ENCODE measurements at regions not wholly inside any gene's neighbourhood (a gene's known extent, or its start where the extent isn't known, plus 50 kb on each side); places are given as distances from the start of the nearest gene placed in this dataset.

DNA sequence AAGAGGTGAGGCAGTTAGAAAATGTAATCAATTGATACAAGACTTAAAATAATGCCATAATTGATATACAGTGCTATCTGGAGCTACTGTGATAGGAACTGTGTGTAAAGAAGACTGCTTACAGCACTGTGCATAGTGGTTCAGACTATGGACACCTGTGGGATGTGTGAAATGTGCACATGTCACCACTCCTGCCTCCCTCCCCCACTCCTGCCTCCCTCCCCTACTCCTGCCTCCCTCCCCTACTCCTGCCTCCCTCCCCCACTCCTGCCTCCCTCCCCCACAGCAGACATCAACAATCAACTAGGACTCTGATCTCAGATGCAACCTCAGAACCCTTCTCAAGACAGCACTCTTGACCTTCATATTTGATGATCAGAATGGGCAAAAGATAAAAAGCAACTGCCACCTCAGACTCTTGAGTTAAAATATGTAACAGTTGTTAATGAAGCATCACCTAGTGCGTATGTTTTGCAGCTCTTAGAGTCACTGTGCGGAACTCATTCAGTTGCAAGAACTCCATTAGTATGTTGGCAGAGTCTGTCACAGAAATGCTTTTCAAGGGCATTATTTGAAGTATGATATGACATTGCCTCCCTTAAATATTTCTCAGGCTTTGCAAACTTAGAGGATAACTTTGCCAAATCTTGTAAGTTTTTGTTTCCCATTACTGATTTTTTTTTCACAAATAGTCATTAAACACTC lies 255.2 kb upstream of the DDHD1 start:
- Histone ChIP-seq H3K27me3 (no peaks in the 10 kb centered on the region), H3K9me3 (no peaks in the 10 kb centered on the region), H3K27ac (no peak overlapping the region), H3K4me1 (no peaks in the 10 kb centered on the region), H3K36me3 (no peaks in the 10 kb centered on the region), H3K4me3 (no peak overlapping the region)
- TF ChIP-seq, protein P1, sequence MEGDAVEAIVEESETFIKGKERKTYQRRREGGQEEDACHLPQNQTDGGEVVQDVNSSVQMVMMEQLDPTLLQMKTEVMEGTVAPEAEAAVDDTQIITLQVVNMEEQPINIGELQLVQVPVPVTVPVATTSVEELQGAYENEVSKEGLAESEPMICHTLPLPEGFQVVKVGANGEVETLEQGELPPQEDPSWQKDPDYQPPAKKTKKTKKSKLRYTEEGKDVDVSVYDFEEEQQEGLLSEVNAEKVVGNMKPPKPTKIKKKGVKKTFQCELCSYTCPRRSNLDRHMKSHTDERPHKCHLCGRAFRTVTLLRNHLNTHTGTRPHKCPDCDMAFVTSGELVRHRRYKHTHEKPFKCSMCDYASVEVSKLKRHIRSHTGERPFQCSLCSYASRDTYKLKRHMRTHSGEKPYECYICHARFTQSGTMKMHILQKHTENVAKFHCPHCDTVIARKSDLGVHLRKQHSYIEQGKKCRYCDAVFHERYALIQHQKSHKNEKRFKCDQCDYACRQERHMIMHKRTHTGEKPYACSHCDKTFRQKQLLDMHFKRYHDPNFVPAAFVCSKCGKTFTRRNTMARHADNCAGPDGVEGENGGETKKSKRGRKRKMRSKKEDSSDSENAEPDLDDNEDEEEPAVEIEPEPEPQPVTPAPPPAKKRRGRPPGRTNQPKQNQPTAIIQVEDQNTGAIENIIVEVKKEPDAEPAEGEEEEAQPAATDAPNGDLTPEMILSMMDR (IDR thresholded peaks at IDR 0.05): no peak
- TF ChIP-seq POLR2A (IDR thresholded peaks at IDR 0.05): no peak
- ATAC-seq (no peak), DNase-seq (no peak)
- 88% methylated on average over 2 of the region's 2 CpGs for WGBS (ENCODE audit: insufficient coverage, low coverage, low lambda C conversion rate, missing lambda C conversion rate)
- intact Hi-C loops (cut with DNase I): no loop called here

DNA sequence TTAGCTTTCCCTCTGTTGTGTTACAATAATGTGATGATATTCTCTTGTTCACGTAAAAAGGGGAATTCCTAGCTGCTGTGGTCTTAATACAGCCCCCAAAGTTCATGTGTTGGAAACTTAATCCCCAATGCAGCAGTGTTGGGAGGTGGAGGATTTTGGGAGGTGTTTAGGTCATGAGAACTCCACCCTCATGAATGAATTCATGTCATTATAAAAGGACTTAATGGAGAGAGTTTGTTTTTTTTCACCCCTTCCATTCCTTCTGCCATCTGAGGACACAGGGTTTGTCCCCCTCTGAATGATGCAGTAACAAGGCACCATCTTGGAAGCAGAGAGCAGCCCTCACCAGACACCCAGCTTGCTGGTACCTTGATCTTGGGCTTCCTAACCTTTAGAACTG lies 253.4 kb upstream of the DDHD1 start:
- Histone ChIP-seq H3K4me3 (no peak overlapping the region), H3K36me3 (no peaks in the 10 kb centered on the region), H3K27ac (no peak overlapping the region), H3K27me3 (no peaks in the 10 kb centered on the region), H3K9me3 (no peaks in the 10 kb centered on the region), H3K4me1 (no peaks in the 10 kb centered on the region)
- TF ChIP-seq, protein P1 (IDR thresholded peaks at IDR 0.05): no peak
- no peak for TF ChIP-seq POLR2A (IDR thresholded peaks at IDR 0.05)
- intact Hi-C loops (cut with DNase I): no loop called here
- DNase-seq (no peak), ATAC-seq (no peak)
- WGBS (ENCODE audit: insufficient coverage, low coverage, low lambda C conversion rate, missing lambda C conversion rate): 64% methylated on average over 1 of the region's 1 CpG

DNA sequence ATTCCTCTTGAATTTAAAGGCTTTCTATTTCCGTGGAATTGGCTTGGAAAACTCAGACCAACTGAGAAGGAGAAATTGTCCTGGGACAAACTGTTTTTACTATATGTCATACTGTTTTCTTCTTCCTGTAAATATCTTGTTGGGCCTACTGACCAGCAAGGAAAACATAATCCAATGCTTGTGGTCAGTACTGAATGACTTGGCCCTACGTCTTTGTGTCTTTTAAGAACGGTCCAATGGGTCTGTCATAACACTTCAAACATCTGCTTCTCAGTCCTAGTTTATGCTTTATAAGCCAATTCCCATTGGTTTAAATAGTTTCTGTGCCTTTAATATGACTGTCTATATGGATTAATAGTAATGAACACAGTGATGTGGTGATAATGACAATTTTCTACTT lies 248.5 kb upstream of the DDHD1 start:
- Histone ChIP-seq H3K4me1 (no peaks in the 10 kb centered on the region), H3K36me3 (no peaks in the 10 kb centered on the region), H3K4me3 (no peak overlapping the region), H3K27ac (no peak overlapping the region), H3K9me3 (no peaks in the 10 kb centered on the region), H3K27me3 (no peaks in the 10 kb centered on the region)
- TF ChIP-seq, protein P1 (IDR thresholded peaks at IDR 0.05): no peak
- TF ChIP-seq POLR2A (IDR thresholded peaks at IDR 0.05): no peak
- ATAC-seq (no peak), DNase-seq (no peak)
- WGBS (ENCODE audit: insufficient coverage, low coverage, low lambda C conversion rate, missing lambda C conversion rate): 44% methylated on average over 3 of the region's 3 CpGs
- intact Hi-C loops (cut with DNase I): no loop called here

DNA sequence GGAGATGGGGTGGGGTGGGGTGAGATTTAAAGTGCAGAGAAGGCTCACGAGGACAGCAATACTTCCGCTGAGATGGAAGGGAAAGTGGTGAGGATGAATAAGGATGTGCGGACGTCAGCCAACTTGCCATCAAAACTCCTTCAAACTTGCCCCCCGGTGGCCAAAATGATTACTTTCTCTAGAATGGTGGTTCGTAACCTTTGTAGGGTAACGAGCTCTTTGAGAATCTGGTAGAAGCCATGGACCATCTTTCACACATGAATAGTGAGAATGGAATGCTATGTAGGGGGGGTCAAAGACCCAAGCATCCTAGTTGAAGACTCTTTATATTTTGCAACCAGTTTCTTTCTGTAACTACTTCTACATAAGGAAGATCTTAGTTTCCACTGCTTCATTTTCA lies 245.9 kb upstream of the DDHD1 start:
- H3K4me3 ChIP-seq: no peak overlapping the region
- intact Hi-C loops (cut with DNase I): no loop called here
- no peak for TF ChIP-seq POLR2A (IDR thresholded peaks at IDR 0.05)
- TF ChIP-seq, protein P1 (IDR thresholded peaks at IDR 0.05): no peak
- ATAC-seq (no peak), DNase-seq (no peak)
- no peaks in the 10 kb centered on the region for H3K27me3 ChIP-seq
- WGBS (ENCODE audit: insufficient coverage, low coverage, low lambda C conversion rate, missing lambda C conversion rate): 34% methylated on average over 5 of the region's 7 CpGs
- no peaks in the 10 kb centered on the region for H3K4me1 ChIP-seq
- H3K9me3 ChIP-seq: no peaks in the 10 kb centered on the region
- H3K27ac ChIP-seq: no peak overlapping the region
- no peaks in the 10 kb centered on the region for H3K36me3 ChIP-seq
